Cardiac fibroblast (primary cell): ENCODE measurements at regions not wholly inside any gene's neighbourhood (a gene's known extent, or its start where the extent isn't known, plus 50 kb on each side); places are given as distances from the start of the nearest gene placed in this dataset.
"Not testable (repeated sequence)": the region's sequence is repeated elsewhere in the genome, so short reads cannot be mapped to it uniquely, and the experiment has no call there.

Source experiments
- DNase-seq, 2 donors: peaks; one replicate each; pipeline versions ENCODE4 v3.0.0 to v3.0.0-alpha.2; 2010; ENCODE audit warnings: low read depth in 2 of 2
- H3K4me3 ChIP-seq, 2 donors: replicated peaks in 1 of 2; 1 replicate in 1 of 2; 2 replicates in 1 of 2; pipeline ENCODE4 v1.5.1; 2011; ENCODE audit warnings: low read depth in 2 of 2, low read length in 2 of 2, mild to moderate bottlenecking in 2 of 2, moderate library complexity in 1 of 2
- TF ChIP-seq, protein P1 (sequence below): IDR thresholded peaks from one replicate; pipeline ENCODE4 v1.5.1; 2011; ENCODE audit warnings: low read depth, mild to moderate bottlenecking, low read length, inconsistent platforms

DNA sequence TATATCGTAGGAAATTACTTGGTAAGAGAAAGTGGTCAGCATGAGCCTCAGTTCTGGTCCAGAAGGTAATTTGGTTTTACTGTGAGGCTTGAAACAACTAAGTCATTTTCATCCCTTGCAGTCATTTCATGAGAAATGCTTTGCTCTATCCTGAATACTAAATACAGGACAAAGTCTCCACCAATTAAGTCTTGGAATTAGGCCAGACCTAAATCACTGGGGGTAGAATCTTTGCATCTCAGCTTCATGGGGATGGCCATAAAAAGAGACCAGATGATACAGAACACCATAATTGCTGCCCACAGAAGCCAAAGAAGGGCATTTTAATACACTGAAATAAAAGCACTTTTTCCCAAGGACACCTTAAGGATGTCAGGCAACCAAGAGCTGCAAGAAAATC lies 277.9 kb upstream of the DCN start:
- H3K4me3 ChIP-seq = no peak overlapping the region
- DNase-seq = no peak
- TF ChIP-seq, protein P1, sequence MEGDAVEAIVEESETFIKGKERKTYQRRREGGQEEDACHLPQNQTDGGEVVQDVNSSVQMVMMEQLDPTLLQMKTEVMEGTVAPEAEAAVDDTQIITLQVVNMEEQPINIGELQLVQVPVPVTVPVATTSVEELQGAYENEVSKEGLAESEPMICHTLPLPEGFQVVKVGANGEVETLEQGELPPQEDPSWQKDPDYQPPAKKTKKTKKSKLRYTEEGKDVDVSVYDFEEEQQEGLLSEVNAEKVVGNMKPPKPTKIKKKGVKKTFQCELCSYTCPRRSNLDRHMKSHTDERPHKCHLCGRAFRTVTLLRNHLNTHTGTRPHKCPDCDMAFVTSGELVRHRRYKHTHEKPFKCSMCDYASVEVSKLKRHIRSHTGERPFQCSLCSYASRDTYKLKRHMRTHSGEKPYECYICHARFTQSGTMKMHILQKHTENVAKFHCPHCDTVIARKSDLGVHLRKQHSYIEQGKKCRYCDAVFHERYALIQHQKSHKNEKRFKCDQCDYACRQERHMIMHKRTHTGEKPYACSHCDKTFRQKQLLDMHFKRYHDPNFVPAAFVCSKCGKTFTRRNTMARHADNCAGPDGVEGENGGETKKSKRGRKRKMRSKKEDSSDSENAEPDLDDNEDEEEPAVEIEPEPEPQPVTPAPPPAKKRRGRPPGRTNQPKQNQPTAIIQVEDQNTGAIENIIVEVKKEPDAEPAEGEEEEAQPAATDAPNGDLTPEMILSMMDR = no peak

DNA sequence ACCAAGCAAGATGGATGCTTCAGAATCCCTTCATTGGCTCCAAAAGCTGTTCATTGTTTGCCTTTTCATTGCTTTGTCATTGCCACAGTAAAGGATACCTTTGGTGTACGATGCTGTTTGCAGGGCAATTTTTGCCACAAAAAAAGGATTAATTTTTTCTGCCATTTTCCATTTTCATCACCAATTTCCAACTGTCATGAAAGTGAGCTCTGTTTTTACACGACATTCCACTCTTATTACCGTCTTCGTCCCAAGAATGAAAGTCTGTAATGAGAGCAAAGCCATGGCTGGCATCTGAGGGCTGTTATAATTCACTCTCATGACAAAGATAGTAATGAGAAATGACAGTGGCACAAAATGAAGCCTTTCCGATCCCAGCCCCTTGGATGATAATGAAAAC lies 272.7 kb upstream of the DCN start:
- TF ChIP-seq, protein P1 = no peak
- no peak overlapping the region for H3K4me3 ChIP-seq
- no peak for DNase-seq

DNA sequence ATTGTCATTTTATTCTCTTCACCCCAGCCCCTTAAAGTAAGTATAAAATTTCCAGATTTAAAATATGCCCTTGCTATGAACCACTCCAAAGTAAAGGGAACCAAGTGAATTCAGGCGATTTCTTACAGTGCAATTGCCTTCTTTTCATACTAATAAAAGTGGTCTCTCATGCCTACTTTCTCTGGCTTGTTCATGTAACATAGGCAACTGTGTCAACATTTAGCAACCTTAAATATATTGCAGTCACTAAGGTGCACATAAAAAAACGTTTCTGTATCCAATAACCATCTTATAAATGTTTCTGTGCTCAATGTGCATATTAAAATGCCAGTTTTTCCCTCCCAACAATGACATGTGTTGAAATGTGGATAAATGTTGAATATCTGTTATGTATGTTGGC lies 271.6 kb upstream of the DCN start:
- no peak for DNase-seq

DNA sequence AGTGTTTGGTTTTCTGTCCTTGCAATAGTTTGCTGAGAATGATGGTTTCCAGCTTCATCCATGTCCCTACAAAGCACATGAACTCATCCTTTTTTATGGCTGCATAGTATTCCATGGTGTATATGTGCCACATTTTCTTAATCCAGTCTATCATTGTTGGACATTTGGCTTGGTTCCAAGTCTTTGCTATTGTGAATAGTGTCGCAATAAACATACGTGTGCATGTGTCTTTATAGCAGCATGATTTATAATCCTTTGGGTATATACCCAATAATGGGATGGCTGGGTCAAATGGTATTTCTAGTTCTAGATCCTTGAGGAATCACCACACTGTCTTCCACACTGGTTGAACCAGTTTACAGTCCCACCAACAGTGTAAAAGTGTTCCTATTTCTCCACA lies 269.8 kb upstream of the DCN start:
- not testable (repeated sequence) for H3K4me3 ChIP-seq, DNase-seq

More for the DNA sequence above, 271.6 kb upstream of the DCN start:
- TF ChIP-seq, protein P1 = no peak
- no peak overlapping the region for H3K4me3 ChIP-seq

DNA sequence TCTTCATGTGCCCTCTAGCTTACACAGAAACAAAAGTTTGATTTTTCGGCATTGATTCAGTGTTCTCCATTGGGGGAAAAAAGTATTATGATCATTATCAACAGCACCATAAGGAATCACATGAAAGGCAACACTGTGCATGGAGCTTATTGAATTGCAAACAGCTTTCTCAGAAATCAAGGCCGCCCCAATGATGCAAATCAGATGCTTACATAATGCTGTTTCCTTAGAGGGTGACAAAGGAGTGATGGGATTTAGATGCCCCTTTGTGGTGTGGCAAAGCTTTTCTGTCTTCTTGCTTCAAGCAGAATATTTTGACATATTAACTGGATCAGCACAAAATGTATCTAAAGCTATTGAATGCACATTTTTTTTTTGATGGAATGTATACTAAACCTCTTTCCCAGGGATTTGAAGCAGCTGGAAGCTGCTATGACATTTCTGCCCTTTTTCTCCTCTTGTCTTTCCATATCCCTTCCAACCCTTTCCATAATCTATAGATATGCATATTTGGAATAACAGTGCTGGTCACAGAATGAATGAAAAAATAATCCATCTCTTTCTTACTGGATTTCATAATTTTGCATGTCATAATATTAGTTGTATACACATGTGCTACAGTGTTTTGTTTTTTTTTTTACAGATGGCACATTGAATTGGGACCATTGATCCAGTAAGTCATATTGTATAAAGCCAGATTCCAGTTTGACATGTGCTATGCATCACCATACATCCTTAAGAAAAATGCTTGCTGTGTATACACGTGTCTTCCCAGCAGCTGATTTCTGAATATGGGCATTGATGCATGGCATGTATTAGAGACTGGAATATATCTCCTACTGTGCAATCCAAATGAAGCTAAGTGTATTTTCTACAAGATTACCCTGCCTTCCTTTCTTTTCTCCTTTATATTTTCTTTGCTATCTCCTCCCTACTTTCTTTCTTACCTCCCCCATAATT lies 259.7 kb upstream of the DCN start:
- DNase-seq = no peak
- TF ChIP-seq, protein P1 = no peak
- H3K4me3 ChIP-seq = no peak overlapping the region

DNA sequence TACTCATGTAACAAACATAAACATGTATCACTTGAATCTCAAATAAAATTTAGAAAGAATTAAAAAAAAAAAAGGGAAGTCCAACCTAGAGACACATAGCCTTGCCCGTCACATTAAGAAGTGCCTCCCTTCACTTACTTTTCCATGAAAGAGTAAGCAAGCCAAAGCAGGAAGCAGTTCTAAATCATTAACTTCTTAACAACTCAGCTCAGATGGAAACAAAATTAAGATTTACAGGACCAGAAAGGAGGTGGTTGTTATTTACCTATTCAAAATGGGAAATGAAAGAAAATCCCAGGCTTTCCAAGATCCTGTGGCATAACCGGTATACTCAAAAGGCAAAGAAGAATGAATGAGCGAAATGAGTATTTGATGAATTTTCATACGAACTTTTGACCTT lies 258.6 kb upstream of the DCN start:
- no peak for DNase-seq
- TF ChIP-seq, protein P1 = no peak
- H3K4me3 ChIP-seq = no peak overlapping the region

DNA sequence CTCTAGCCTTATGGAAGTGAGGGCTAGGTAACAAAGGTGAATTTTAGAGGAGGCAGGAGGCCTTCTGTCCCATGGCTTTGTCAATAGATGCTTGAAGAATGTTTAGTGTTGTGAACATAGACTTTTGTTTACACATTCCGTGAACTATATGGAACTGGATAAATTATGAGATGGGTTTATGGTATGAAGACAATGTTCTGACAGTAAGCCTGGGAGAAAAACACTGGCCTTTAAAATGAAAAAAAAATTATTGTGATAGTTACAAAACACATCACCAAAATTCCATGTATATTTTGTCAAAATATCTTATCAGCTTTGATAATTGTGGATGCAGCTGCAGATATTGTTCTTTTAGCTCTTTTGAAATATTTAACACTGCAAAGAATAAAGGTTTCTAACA lies 251.5 kb upstream of the DCN start:
- TF ChIP-seq, protein P1 = no peak
- no peak overlapping the region for H3K4me3 ChIP-seq
- DNase-seq = no peak
